Memory B cell (primary cell): ENCODE measurements at regions not wholly inside any gene's neighbourhood (a gene's known extent, or its start where the extent isn't known, plus 50 kb on each side); places are given as distances from the start of the nearest gene placed in this dataset.
"Not testable (repeated sequence)": the region's sequence is repeated elsewhere in the genome, so short reads cannot be mapped to it uniquely, and the experiment has no call there.

ENCODE experiments used
- ATAC-seq: fragments of 150-1000 bp; cut with Tn5 transposase; 2 replicates; pipeline ENCODE4 v1.10.0; 2021; ENCODE audit warnings: low read depth, mild to moderate bottlenecking, moderate library complexity
- DNase-seq, 2 donors: peaks; one replicate each; pipeline ENCODE4 v3.0.0; 2022; ENCODE audit warnings: low spot score in 2 of 2
- H3K27ac Mint-ChIP-seq: one replicate; pipeline ENCODE4 v1.8.0; 2022; ENCODE audit warnings: mild to moderate bottlenecking, moderate library complexity, mixed read lengths
- H3K27me3 Mint-ChIP-seq: one replicate; pipeline ENCODE4 v1.8.0; 2022; ENCODE audit warnings: mixed read lengths
- H3K36me3 Mint-ChIP-seq: one replicate; pipeline ENCODE4 v1.8.0; 2022; ENCODE audit warnings: mild to moderate bottlenecking, mixed read lengths
- H3K4me1 Mint-ChIP-seq: one replicate; pipeline ENCODE4 v1.8.0; 2022; ENCODE audit warnings: mixed read lengths
- H3K4me3 Mint-ChIP-seq: one replicate; pipeline ENCODE4 v1.8.0; 2022; ENCODE audit warnings: mild to moderate bottlenecking, moderate library complexity, mixed read lengths
- H3K9me3 Mint-ChIP-seq: one replicate; pipeline ENCODE4 v1.8.0; 2022; ENCODE audit warnings: mixed read lengths

DNA sequence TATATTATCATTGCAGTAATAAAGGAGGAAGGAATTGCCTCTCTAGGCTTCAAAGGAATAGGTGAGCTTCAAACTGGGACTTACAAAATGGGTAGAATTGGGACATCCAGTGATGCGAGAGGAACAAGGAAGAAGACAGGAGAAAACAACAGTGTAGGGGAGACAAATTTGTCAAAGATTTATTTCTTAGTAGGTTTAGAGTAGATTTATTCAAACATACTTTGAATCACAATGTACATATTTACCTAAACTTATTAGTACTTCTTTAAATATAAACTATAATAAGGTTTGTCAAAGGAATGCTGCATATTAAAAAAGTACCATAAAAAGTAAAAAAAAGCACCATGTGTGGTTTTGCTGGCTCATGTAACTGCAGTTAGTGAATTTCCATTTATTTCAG is 161.4 kb upstream of the CDH2 start:
- Mint-ChIP-seq H3K27me3 (no peaks in the 10 kb centered on the region), H3K9me3 (peaks cover 5% of the 10 kb centered on the region), H3K4me1 (no peaks in the 10 kb centered on the region), H3K27ac (no peak overlapping the region), H3K36me3 (no peaks in the 10 kb centered on the region), H3K4me3 (no peak overlapping the region)
- no peak for DNase-seq
- no peak for ATAC-seq

DNA sequence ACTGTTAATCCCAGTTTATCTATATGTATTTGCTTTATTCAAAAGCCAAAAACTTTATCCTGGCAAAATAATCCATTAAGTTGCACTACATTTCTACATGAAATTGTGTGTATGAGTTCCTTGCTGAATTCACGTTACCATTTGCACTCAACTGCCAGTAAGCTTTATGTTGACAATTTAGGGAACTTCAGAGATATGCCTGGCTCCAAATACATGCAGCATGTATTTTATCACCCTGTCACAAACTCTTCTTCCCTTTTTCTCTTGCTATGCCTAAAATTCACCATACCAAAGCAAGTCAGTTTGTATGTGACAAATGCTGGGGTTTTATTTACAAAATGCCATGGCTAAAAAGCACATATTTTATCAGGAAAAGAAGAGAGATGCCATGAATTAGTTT is 157.6 kb upstream of the CDH2 start:
- H3K36me3 Mint-ChIP-seq, result no peaks in the 10 kb centered on the region
- no peaks in the 10 kb centered on the region for H3K27me3 Mint-ChIP-seq
- no peaks in the 10 kb centered on the region for H3K4me1 Mint-ChIP-seq
- peaks cover 4% of the 10 kb centered on the region for H3K9me3 Mint-ChIP-seq
- H3K27ac Mint-ChIP-seq, result no peak overlapping the region
- DNase-seq (no peak), ATAC-seq (no peak)
- no peak overlapping the region for H3K4me3 Mint-ChIP-seq

DNA sequence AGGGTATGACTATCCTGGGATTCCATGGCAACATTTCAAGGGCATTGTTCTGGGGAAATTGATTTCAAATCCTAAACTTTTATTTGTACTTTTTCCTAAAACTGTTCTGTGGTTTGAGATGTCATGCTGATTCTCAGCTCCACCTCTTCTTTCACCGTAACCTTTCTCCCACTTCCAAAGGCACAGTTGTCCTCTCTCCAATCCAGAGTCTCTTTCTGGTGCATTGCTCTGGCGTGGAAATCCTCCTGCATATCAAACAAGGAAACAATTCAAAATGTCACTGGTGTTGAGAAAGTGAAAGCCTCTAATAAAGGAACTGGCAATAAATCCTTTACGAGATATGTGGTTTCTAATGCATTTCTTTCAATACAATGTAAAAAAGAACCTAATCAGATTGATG is 155.1 kb upstream of the CDH2 start:
- Mint-ChIP-seq H3K36me3 (no peaks in the 10 kb centered on the region), H3K9me3 (peaks cover 1% of the 10 kb centered on the region), H3K27ac (no peak overlapping the region), H3K27me3 (no peaks in the 10 kb centered on the region), H3K4me1 (no peaks in the 10 kb centered on the region), H3K4me3 (no peak overlapping the region)
- no peak for ATAC-seq
- no peak for DNase-seq

DNA sequence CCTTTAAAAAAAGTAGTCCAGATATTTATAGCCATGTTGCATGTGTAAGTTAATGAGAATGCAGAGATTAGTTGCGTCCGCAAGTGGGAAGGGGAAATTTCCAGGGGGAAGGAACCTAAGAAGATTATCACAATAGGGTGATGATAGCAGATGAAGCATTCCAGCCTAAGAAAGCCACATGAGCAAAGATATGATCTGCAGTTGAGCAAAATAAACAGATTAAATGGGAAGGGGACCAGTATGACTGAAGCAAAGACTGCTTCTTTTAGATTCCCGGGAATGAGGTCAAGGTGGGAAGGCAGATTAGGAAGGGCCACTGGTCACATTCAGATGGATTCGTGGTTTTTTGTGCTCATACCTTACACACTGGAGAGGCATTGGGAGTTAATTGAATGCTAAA is 154.6 kb upstream of the CDH2 start:
- ATAC-seq, result no peak
- Mint-ChIP-seq H3K9me3 (no peaks in the 10 kb centered on the region), H3K4me3 (no peak overlapping the region), H3K27me3 (no peaks in the 10 kb centered on the region), H3K4me1 (no peaks in the 10 kb centered on the region), H3K36me3 (no peaks in the 10 kb centered on the region), H3K27ac (no peak overlapping the region)
- no peak for DNase-seq

DNA sequence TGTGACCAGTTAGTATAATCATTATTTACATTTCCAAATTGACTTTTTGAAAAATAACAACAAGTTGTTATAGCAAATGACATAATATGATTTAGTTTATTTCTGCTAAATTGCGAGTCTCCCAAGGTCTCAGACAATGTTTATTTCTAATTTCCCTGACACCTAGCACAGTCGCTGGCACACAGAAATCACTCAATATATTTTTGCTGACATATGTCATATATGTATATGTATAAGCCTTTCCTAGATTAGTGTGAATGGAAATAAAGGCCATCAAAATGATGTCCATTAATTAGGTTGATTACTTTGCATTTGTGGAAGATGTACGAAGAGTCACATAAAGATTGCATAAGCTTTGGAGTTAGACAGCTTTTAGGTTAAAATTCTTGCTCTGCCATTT is 136.7 kb upstream of the CDH2 start:
- peaks cover 7% of the 10 kb centered on the region for H3K9me3 Mint-ChIP-seq
- H3K27me3 Mint-ChIP-seq, result no peaks in the 10 kb centered on the region
- H3K4me1 Mint-ChIP-seq, result no peaks in the 10 kb centered on the region
- DNase-seq (no peak), ATAC-seq (no peak)
- H3K36me3 Mint-ChIP-seq, result no peaks in the 10 kb centered on the region
- no peak overlapping the region for H3K4me3 Mint-ChIP-seq
- H3K27ac Mint-ChIP-seq, result no peak overlapping the region

DNA sequence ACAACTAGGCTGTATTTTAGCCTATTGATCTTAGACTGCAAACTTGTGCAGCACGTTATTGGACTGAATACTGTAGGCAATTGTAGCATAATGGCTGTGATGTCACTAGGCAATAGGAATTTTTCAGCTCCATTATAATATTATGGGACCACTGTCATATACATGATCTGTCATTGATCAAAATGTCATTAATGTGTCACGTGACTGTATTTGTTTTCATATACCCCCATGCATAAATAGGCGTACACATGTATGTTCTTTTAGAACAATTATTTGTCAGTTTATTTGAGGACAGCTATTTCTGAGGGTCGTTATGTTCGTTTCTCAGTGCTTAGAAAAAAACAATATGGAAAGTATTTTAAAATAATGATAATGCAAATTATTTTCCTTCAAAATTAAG is 111.9 kb upstream of the CDH2 start:
- ATAC-seq, result no peak
- no peaks in the 10 kb centered on the region for H3K36me3 Mint-ChIP-seq
- no peak overlapping the region for H3K4me3 Mint-ChIP-seq
- no peak for DNase-seq
- H3K4me1 Mint-ChIP-seq, result no peaks in the 10 kb centered on the region
- peaks cover 3% of the 10 kb centered on the region for H3K9me3 Mint-ChIP-seq
- no peak overlapping the region for H3K27ac Mint-ChIP-seq
- no peaks in the 10 kb centered on the region for H3K27me3 Mint-ChIP-seq

DNA sequence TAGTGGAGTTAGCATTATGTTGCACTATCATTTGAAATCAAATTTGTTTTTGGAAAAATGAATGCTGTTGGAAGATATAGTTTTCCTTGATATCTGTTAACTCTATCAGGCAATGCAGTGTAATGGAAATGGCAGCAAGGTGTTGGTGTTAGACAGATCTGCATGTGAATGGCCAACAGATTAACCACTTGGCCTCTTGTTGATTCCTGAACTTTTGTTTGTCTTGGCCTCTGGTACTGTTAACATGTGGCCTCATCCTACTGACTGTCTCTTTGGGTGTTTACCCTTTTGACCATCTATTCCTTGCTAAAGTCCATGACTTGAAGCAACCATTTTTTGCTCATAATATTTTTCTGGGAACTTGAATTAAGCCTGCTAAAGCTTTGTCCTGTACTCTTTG is 110.2 kb upstream of the CDH2 start:
- DNase-seq, result no peak
- Mint-ChIP-seq H3K4me3 (no peak overlapping the region), H3K27me3 (no peaks in the 10 kb centered on the region), H3K36me3 (no peaks in the 10 kb centered on the region), H3K4me1 (no peaks in the 10 kb centered on the region), H3K9me3 (peaks cover 3% of the 10 kb centered on the region), H3K27ac (no peak overlapping the region)
- no peak for ATAC-seq

DNA sequence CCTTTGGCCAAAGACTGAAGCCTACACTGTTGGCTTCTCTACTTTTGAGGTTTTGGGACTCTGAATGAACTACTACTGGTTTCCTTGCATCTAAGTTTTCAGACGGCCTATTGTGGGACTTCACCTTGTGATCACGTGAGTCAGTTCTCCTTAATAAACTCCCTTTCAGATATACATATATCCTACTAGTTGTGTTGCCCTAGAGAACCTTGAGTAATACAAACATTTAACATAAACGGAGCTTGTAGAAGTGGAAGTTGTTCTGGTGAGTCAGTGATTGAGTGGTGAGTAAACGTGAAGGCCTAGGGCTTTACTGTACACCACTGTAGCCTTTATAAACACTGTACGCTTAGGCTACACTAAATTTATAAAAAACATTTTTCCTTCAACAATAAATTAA is 107.2 kb upstream of the CDH2 start:
- no peaks in the 10 kb centered on the region for H3K36me3 Mint-ChIP-seq
- ATAC-seq, result no peak
- H3K27me3 Mint-ChIP-seq, result no peaks in the 10 kb centered on the region
- H3K4me1 Mint-ChIP-seq, result no peaks in the 10 kb centered on the region
- H3K27ac Mint-ChIP-seq, result no peak overlapping the region
- DNase-seq, result no peak
- no peak overlapping the region for H3K4me3 Mint-ChIP-seq
- H3K9me3 Mint-ChIP-seq, result peaks cover 2% of the 10 kb centered on the region

DNA sequence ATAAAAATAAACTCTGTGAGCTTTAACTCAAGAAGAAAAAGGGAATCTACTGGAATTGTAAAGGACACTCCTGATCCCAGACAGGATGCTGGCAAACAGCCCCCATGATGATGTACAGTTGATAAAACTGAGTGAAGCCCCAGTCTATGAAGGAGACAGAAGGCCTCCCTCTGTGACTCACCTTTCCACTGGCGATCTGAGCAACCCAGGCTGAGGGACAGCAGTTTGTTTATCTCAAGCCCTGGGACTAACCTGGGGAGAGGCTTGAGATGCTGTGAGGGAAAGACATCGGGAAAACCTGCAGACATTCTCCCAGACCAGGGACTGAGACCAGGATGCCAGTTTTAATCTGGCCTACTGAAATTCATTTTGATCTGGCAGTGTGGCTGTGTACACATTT is 104.5 kb upstream of the CDH2 start:
- no peak overlapping the region for H3K27ac Mint-ChIP-seq
- ATAC-seq, result no peak

DNA sequence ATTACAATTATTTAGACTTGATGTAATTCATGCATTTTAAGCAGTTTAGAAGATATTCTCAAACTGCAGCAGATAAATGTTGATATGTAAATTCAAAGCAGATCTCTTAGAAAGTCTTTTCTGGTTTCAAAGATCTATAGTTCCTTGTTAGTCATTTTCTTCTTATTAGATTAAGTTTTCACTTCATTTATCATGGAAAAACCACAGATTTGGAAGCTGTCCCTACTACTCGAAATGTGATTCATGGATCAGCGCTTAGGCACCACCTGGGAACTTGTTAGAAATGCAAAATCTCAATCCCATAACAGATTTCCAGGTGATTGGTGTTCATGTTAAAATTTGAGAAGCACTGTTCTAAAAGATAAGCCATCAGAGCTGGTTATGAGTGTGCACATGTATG is 92.8 kb upstream of the CDH2 start:
- no peaks in the 10 kb centered on the region for H3K4me1 Mint-ChIP-seq
- no peak overlapping the region for H3K4me3 Mint-ChIP-seq
- ATAC-seq (no peak), DNase-seq (no peak)
- H3K27me3 Mint-ChIP-seq, result no peaks in the 10 kb centered on the region
- H3K27ac Mint-ChIP-seq, result no peak overlapping the region
- no peaks in the 10 kb centered on the region for H3K36me3 Mint-ChIP-seq
- peaks cover 8% of the 10 kb centered on the region for H3K9me3 Mint-ChIP-seq

More for the DNA sequence above, 104.5 kb upstream of the CDH2 start:
- Mint-ChIP-seq H3K4me3 (no peak overlapping the region), H3K4me1 (no peaks in the 10 kb centered on the region), H3K27me3 (no peaks in the 10 kb centered on the region), H3K9me3 (peaks cover 9% of the 10 kb centered on the region), H3K36me3 (no peaks in the 10 kb centered on the region)
- DNase-seq, result no peak

DNA sequence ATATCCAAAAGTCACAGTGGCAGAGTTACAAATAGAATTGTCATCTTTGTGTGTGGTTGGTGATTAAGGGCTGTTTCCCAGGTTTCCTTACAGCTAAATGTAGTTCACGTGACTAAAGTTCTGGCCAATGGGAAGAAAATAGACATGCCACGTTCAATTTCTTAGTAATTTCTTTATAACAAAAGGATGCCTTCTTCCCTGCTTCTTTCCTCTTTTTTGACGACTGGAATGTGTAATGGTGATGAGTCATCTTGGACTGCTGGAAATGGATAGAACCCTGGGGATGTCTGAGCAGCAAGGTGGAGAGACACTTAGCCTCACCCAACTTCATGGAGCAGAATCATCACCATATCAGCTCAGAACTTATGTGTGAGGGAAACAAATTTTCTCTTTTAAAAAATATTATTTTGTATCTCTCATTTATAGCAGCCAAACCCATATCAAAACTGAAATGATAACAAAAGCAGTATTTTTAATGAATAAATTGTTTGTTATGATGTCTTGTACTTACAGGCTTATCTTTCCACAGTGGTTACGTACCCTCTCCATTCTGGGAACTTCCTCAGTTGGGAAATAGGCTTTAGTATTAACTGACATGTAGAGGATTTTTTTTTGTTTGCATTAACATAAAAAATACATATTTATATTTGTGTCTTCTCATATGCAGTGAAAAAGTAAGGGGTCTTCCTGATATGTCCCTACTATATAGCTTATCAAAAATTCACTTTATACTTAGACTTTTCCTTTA is 91.1 kb upstream of the CDH2 start:
- H3K4me3 Mint-ChIP-seq, result no peak overlapping the region
- H3K9me3 Mint-ChIP-seq, result peaks cover 9% of the 10 kb centered on the region
- H3K36me3 Mint-ChIP-seq, result no peaks in the 10 kb centered on the region
- ATAC-seq (no peak), DNase-seq (no peak)
- H3K27me3 Mint-ChIP-seq, result no peaks in the 10 kb centered on the region
- H3K4me1 Mint-ChIP-seq, result no peaks in the 10 kb centered on the region
- no peak overlapping the region for H3K27ac Mint-ChIP-seq

DNA sequence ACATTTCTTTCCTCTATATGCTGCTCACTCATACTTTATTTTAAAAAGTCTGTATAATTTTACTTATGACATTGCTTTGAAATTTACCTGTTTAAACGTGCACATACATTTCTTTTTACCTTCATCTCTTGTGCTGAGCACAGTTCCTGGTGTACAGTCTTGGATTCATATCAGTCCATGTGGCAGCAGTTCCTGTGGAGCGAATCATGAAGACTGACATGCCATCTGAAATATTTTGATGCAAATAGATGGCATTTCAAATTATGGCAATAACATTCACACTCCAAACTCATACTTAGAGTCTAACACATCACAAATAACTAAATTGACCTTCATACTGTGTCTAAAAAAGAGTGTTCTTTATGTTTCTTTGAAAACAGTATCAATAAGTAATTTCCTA is 90.3 kb upstream of the CDH2 start:
- Mint-ChIP-seq H3K4me3 (no peak overlapping the region), H3K27ac (no peak overlapping the region), H3K4me1 (no peaks in the 10 kb centered on the region), H3K36me3 (no peaks in the 10 kb centered on the region), H3K27me3 (no peaks in the 10 kb centered on the region), H3K9me3 (peaks cover 10% of the 10 kb centered on the region)
- ATAC-seq, result no peak
- no peak for DNase-seq

DNA sequence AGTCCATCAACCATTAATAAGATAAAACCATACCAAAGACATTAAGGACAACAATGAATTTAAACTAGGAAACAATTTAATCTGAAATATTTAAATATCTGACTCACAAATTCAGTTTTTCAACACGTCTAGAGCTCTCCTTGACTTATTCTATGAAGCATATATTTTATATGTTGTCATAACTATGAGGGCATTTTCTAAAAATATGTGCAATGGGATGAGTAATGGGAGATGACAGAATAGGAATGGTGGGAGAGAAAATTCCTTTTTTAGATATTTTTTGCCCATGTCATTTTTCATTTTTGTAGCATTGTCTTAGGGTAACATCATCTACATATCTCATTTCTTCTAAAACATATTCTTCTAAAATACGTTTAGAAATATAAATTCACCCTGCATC is 79.2 kb upstream of the CDH2 start:
- Mint-ChIP-seq H3K4me3 (no peak overlapping the region), H3K9me3 (peaks cover 4% of the 10 kb centered on the region), H3K36me3 (no peaks in the 10 kb centered on the region), H3K27ac (no peak overlapping the region), H3K4me1 (no peaks in the 10 kb centered on the region), H3K27me3 (no peaks in the 10 kb centered on the region)
- DNase-seq (no peak), ATAC-seq (no peak)

DNA sequence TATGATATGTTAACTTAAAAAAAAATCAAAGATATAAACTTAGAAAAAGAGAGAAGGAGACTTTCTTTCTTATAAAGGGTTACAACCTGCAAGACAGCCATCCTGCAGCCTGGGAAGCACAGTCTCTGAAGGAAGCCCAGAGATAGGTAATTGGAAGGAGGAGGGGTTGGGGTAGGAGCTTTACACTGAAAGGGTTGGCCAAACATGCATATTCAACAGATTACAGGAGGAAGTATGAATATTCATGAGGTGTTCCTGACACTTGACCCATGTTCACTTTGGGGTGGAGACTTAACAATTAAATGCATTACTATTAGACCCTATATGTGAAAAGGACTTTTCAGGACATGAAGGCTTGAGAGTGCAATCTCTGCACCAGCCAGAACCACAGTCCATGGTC is 71.7 kb upstream of the CDH2 start:
- no peak overlapping the region for H3K27ac Mint-ChIP-seq
- no peaks in the 10 kb centered on the region for H3K4me1 Mint-ChIP-seq
- no peaks in the 10 kb centered on the region for H3K36me3 Mint-ChIP-seq
- H3K9me3 Mint-ChIP-seq, result peaks cover 5% of the 10 kb centered on the region
- H3K27me3 Mint-ChIP-seq, result no peaks in the 10 kb centered on the region
- DNase-seq, result no peak
- H3K4me3 Mint-ChIP-seq, result no peak overlapping the region
- no peak for ATAC-seq

DNA sequence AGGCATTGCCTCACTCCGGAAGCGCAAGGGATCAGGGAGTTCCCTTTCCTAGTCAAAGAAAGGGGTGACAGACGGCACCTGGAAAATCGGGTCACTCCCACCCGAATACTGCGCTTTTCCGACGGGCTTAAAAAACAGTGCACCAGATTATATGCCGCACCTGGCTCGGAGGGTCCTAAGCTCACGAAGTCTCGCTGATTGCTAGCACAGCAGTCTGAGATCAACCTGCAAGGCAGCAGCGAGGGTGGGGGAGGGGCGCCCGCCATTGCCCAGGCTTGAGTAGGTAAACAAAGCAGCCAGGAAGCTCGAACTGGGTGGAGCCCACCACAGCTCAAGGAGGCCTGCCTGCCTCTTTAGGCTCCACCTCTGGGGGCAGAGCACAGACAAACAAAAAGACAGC is 63.7 kb upstream of the CDH2 start:
- H3K4me3 Mint-ChIP-seq, H3K27me3 Mint-ChIP-seq, H3K4me1 Mint-ChIP-seq, H3K27ac Mint-ChIP-seq, H3K36me3 Mint-ChIP-seq, ATAC-seq, DNase-seq, H3K9me3 Mint-ChIP-seq: not testable (repeated sequence)
